ENCODE measurements at regions not wholly inside any gene's neighbourhood (a gene's known extent, or its start where the extent isn't known, plus 50 kb on each side); places are given as distances from the start of the nearest gene placed in this dataset.

- Histone ChIP-seq H3K27ac (ENCODE audit: low read length) (no peak overlapping the region), H3K4me1 (ENCODE audit: insufficient read depth, low read length) (no peaks in the 10 kb centered on the region), H3K79me2 (ENCODE audit: low read length) (no peaks in the 10 kb centered on the region), H4K20me1 (ENCODE audit: low read length) (no peaks in the 10 kb centered on the region), H3F3A (ENCODE audit: low read length, unreplicated experiment) (no peaks in the 10 kb centered on the region), H3K4me3 (ENCODE audit: low read length) (no peak overlapping the region), H2AFZ (ENCODE audit: low read length) (no peak overlapping the region), H3K27me3 (ENCODE audit: low read length) (no peaks in the 10 kb centered on the region), H3K9me3 (ENCODE audit: low read length) (no peaks in the 10 kb centered on the region), H3K9me2 (replicated peaks; ENCODE audit: low read length) (no peaks in the 10 kb centered on the region), H3K9ac (ENCODE audit: low read length) (no peak overlapping the region), H3K4me2 (ENCODE audit: low read length) (no peak overlapping the region), H3K36me3 (ENCODE audit: low read depth, low read length) (no peaks in the 10 kb centered on the region)
- TF ChIP-seq CTCF (conservative IDR thresholded peaks at IDR 0.05; ENCODE audit: low read depth, low read length) (no peak), EZH2 (IDR thresholded peaks at IDR 0.05; ENCODE audit: low read length, unreplicated experiment) (no peak), EZH2phosphoT487 (IDR thresholded peaks at IDR 0.05; ENCODE audit: borderline replicate concordance, low read length) (no peak)
- BruUV-seq (replicated peaks): no TSS peak
- ATAC-seq: no peak
- intact Hi-C loops (cut with micrococcal nuclease): no loop called here
- ChIA-PET POLR2A (ENCODE audit: unreplicated experiment) (no interaction called here), CTCF (no interaction called here)
- DNase-seq: no peak
Measured at GRCh38 chr7:108846471-108846870, 276.8 kb downstream of the DNAJB9 start.

- ChIA-PET CTCF (no interaction called here), POLR2A (ENCODE audit: unreplicated experiment) (no interaction called here)
Measured at GRCh38 chr7:108848486-108848885, 278.8 kb downstream of the DNAJB9 start.

GRCh38 chr7:108860615-108861014, 290.9 kb downstream of the DNAJB9 start:
- no peaks in the 10 kb centered on the region for H3K36me3 ChIP-seq (ENCODE audit: low read depth, low read length)
- no peak overlapping the region for H3K4me3 ChIP-seq (ENCODE audit: low read length)
- no peak for DNase-seq
- H3K4me1 ChIP-seq (ENCODE audit: insufficient read depth, low read length): no peaks in the 10 kb centered on the region
- H3K4me2 ChIP-seq (ENCODE audit: low read length): no peak overlapping the region
- no peaks in the 10 kb centered on the region for H3K27me3 ChIP-seq (ENCODE audit: low read length)
- no peaks in the 10 kb centered on the region for H3K79me2 ChIP-seq (ENCODE audit: low read length)
- no peaks in the 10 kb centered on the region for H3K9me2 ChIP-seq (replicated peaks; ENCODE audit: low read length)
- intact Hi-C loops (cut with micrococcal nuclease): no loop called here
- H2AFZ ChIP-seq (ENCODE audit: low read length): no peak overlapping the region
- H3K27ac ChIP-seq (ENCODE audit: low read length): no peak overlapping the region
- no peak for TF ChIP-seq EZH2phosphoT487 (IDR thresholded peaks at IDR 0.05; ENCODE audit: borderline replicate concordance, low read length)
- no peak for TF ChIP-seq CTCF (conservative IDR thresholded peaks at IDR 0.05; ENCODE audit: low read depth, low read length)
- TF ChIP-seq EZH2 (IDR thresholded peaks at IDR 0.05; ENCODE audit: low read length, unreplicated experiment): no peak
- H3F3A ChIP-seq (ENCODE audit: low read length, unreplicated experiment): no peaks in the 10 kb centered on the region
- ChIA-PET CTCF (no interaction called here), POLR2A (ENCODE audit: unreplicated experiment) (no interaction called here)
- H3K9me3 ChIP-seq (ENCODE audit: low read length): no peaks in the 10 kb centered on the region
- BruUV-seq (replicated peaks): no TSS peak
- no peak for ATAC-seq
- H4K20me1 ChIP-seq (ENCODE audit: low read length): no peaks in the 10 kb centered on the region
- H3K9ac ChIP-seq (ENCODE audit: low read length): no peak overlapping the region

More at GRCh38 chr7:108848486-108848885, 278.8 kb downstream of the DNAJB9 start:
- Histone ChIP-seq H2AFZ (ENCODE audit: low read length) (no peak overlapping the region), H3K27ac (ENCODE audit: low read length) (no peak overlapping the region), H3F3A (ENCODE audit: low read length, unreplicated experiment) (no peaks in the 10 kb centered on the region), H3K79me2 (ENCODE audit: low read length) (no peaks in the 10 kb centered on the region), H3K9me2 (replicated peaks; ENCODE audit: low read length) (no peaks in the 10 kb centered on the region), H3K4me3 (ENCODE audit: low read length) (no peak overlapping the region), H4K20me1 (ENCODE audit: low read length) (no peaks in the 10 kb centered on the region), H3K27me3 (ENCODE audit: low read length) (no peaks in the 10 kb centered on the region), H3K36me3 (ENCODE audit: low read depth, low read length) (no peaks in the 10 kb centered on the region), H3K9me3 (ENCODE audit: low read length) (no peaks in the 10 kb centered on the region), H3K4me2 (ENCODE audit: low read length) (no peak overlapping the region), H3K9ac (ENCODE audit: low read length) (no peak overlapping the region), H3K4me1 (ENCODE audit: insufficient read depth, low read length) (no peaks in the 10 kb centered on the region)
- ATAC-seq: no peak
- BruUV-seq (replicated peaks): no TSS peak
- no peak for TF ChIP-seq CTCF (conservative IDR thresholded peaks at IDR 0.05; ENCODE audit: low read depth, low read length)
- TF ChIP-seq EZH2 (IDR thresholded peaks at IDR 0.05; ENCODE audit: low read length, unreplicated experiment): no peak
- no peak for TF ChIP-seq EZH2phosphoT487 (IDR thresholded peaks at IDR 0.05; ENCODE audit: borderline replicate concordance, low read length)
- no peak for DNase-seq
- intact Hi-C loops (cut with micrococcal nuclease): no loop called here

Measured in PC-3 (cell line).